SK-N-SH (cell line): ENCODE measurements at regions not wholly inside any gene's neighbourhood (a gene's known extent, or its start where the extent isn't known, plus 50 kb on each side); places are given as distances from the start of the nearest gene placed in this dataset.
A peak's percentile ranks its signal among the peaks of the same experiment; 100 is the strongest.

Source experiments
- CTCF ChIA-PET: fragments of 300-600, 350-600 bp; formaldehyde crosslinking; extraction: SDS; loops from one replicate; lab custom pipeline; 2021; lab: Yijun Ruan, JAX
- POLR2A ChIA-PET: fragments of 350-600 bp; sonication (Branson Sonifier 250); formaldehyde crosslinking; extraction: SDS; loops from one replicate; lab custom pipeline; 2020; ENCODE audit warnings: antibody characterized with exemption, inconsistent platforms; lab: Yijun Ruan, JAX
- DNase-seq: peaks from one replicate; pipeline ENCODE4 v3.0.0; 2012
- H2AFZ ChIP-seq: fragments of 200-600 bp; sonication (generic); 2 replicates; pipeline ENCODE4 v1.8.1; 2016; ENCODE audit warnings: antibody characterized with exemption, mild to moderate bottlenecking, low read depth
- H3F3A ChIP-seq: fragments of 200-600 bp; sonication (generic); replicated peaks from 2 replicates; pipeline ENCODE3; 2016; ENCODE audit warnings: antibody characterized with exemption, mild to moderate bottlenecking; ENCODE audit not compliant: insufficient read depth
- H3K27ac ChIP-seq, 2 experiments: fragments of 200-500 bp in 1 of 2; fragments of 200-600 bp in 1 of 2; sonication (Bioruptor generic) in 1 of 2; sonication (generic), shearing (Covaris generic) in 1 of 2; 2 replicates each; pipeline versions ENCODE4 v1.5.1 to v1.6.1; 2014 to 2016; ENCODE audit warnings: low read depth in 2 of 2, inconsistent platforms in 1 of 2, low read length in 1 of 2, mild to moderate bottlenecking in 1 of 2, mixed read lengths in 1 of 2
- H3K27me3 ChIP-seq: fragments of 200-600 bp; sonication (generic), shearing (Covaris generic); 2 replicates; pipeline ENCODE4 v1.6.1; 2016; ENCODE audit warnings: mixed run types; ENCODE audit not compliant: insufficient read depth
- H3K36me3 ChIP-seq, 2 experiments: fragments of 200-500 bp in 1 of 2; fragments of 200-600 bp in 1 of 2; sonication (Bioruptor generic) in 1 of 2; sonication (generic) in 1 of 2; replicated peaks in 1 of 2; 2 replicates each; pipeline versions ENCODE3 to v1.5.1; 2014 to 2016; ENCODE audit warnings: low read length in 1 of 2, mild to moderate bottlenecking in 1 of 2; ENCODE audit not compliant: insufficient read depth in 2 of 2, control insufficient read depth in 1 of 2
- H3K4me1 ChIP-seq, 2 experiments: fragments of 200-500 bp in 1 of 2; fragments of 200-600 bp in 1 of 2; sonication (Bioruptor generic) in 1 of 2; sonication (generic), shearing (Covaris generic) in 1 of 2; 2 replicates each; pipeline versions ENCODE4 v1.5.1 to v1.6.1; 2014 to 2016; ENCODE audit warnings: low read depth in 1 of 2, low read length in 1 of 2, mixed run types in 1 of 2; ENCODE audit not compliant: insufficient read depth in 2 of 2, control insufficient read depth in 1 of 2
- H3K4me2 ChIP-seq: fragments of 200-600 bp; sonication (generic), shearing (Covaris generic); 2 replicates; pipeline ENCODE4 v1.6.1; 2017; ENCODE audit warnings: mixed run types
- H3K4me3 ChIP-seq, 2 experiments: fragments of 200-500 bp in 1 of 2; fragments of 200-600 bp in 1 of 2; sonication (Bioruptor generic) in 1 of 2; sonication (generic), shearing (Covaris generic) in 1 of 2; 2 replicates each; pipeline versions ENCODE4 v1.5.1 to v1.8.1; 2014 to 2016; ENCODE audit warnings: low read depth in 2 of 2, inconsistent platforms in 1 of 2, low read length in 1 of 2, mild to moderate bottlenecking in 1 of 2, mixed read lengths in 1 of 2, moderate library complexity in 1 of 2
- H3K79me2 ChIP-seq: fragments of 200-600 bp; sonication (generic); 2 replicates; pipeline ENCODE4 v1.8.1; 2017; ENCODE audit warnings: mild to moderate bottlenecking; ENCODE audit not compliant: insufficient read depth
- H3K9ac ChIP-seq: fragments of 200-600 bp; sonication (generic); 2 replicates; pipeline ENCODE4 v1.6.1; 2017; ENCODE audit warnings: mixed run types
- H3K9me2 ChIP-seq: fragments of 200-600 bp; sonication (generic); 2 replicates; pipeline ENCODE4 v1.6.1; 2017; ENCODE audit warnings: mixed run types
- H3K9me3 ChIP-seq: fragments of 200-600 bp; sonication (generic); 2 replicates; pipeline ENCODE4 v1.6.1; 2017; ENCODE audit warnings: mixed run types, mild to moderate bottlenecking, moderate library complexity
- H4K20me1 ChIP-seq: fragments of 200-600 bp; sonication (generic); 2 replicates; pipeline ENCODE4 v1.6.1; 2017; ENCODE audit warnings: mild to moderate bottlenecking, mixed run types; ENCODE audit not compliant: insufficient read depth
- ELF1 ChIP-seq: IDR thresholded peaks from 2 replicates; pipeline ENCODE4 v1.4.0; 2012
- EZH2phosphoT487 ChIP-seq: fragments of 200-600 bp; sonication (generic); IDR thresholded peaks from 2 replicates; pipeline ENCODE4 v1.6.1; 2017; ENCODE audit warnings: low read depth, mixed run types, mild to moderate bottlenecking, antibody characterized with exemption, moderate library complexity, borderline replicate concordance
- FOXJ3 ChIP-seq: sonication (generic); formaldehyde crosslinking; IDR thresholded peaks from 2 replicates; pipeline ENCODE4 v1.5.1; 2020; ENCODE audit warnings: mild to moderate bottlenecking, missing genetic modification reagents
- GABPA ChIP-seq: IDR thresholded peaks from 2 replicates; pipeline ENCODE4 v1.4.0; 2012; ENCODE audit warnings: low read depth, mild to moderate bottlenecking
- GATA2 ChIP-seq: sonication (generic); formaldehyde crosslinking; IDR thresholded peaks from 2 replicates; pipeline ENCODE4 v1.5.0; 2020; ENCODE audit warnings: mild to moderate bottlenecking, missing genetic modification reagents
- MAX ChIP-seq: IDR thresholded peaks from 2 replicates; pipeline ENCODE4 v1.4.0; 2012; ENCODE audit warnings: low read depth
- PBX3 ChIP-seq: IDR thresholded peaks from 2 replicates; pipeline ENCODE4; 2012
- RCOR1 ChIP-seq: fragments of 150-350 bp; IDR thresholded peaks from 2 replicates; pipeline ENCODE4 v1.6.1; 2017; ENCODE audit warnings: antibody characterized with exemption, low read length
- REST ChIP-seq: IDR thresholded peaks from 2 replicates; pipeline ENCODE4 v1.6.1; 2012; ENCODE audit warnings: mild to moderate bottlenecking, low read depth, low read length, moderate library complexity
- RXRA ChIP-seq: IDR thresholded peaks from 2 replicates; pipeline ENCODE4 v1.4.0; 2012; ENCODE audit warnings: low read depth, mild to moderate bottlenecking, borderline replicate concordance
- SMC3 ChIP-seq: IDR thresholded peaks from 2 replicates; pipeline ENCODE4 v1.6.1; 2012; ENCODE audit warnings: low read depth, low read length, improper control_type of control experiment
- TAF1 ChIP-seq: IDR thresholded peaks from 2 replicates; pipeline ENCODE4 v1.6.1; 2012; ENCODE audit warnings: low read depth, mild to moderate bottlenecking, low read length, moderate library complexity, borderline replicate concordance
- WGBS: methylation state at CpG from one replicate; pipeline ENCODE4 v1.1.6; 2017; ENCODE audit warnings: low lambda C conversion rate; 5-methylcytosine and 5-hydroxymethylcytosine counted together
- TF ChIP-seq, protein P1 (sequence below): IDR thresholded peaks from 2 replicates; pipeline ENCODE4 v1.4.0; 2012; ENCODE audit warnings: low read depth, borderline replicate concordance
- TF ChIP-seq, protein P2 (sequence below): fragments of 200-600 bp; sonication (generic); IDR thresholded peaks from 2 replicates; pipeline ENCODE4 v1.6.1; 2017; ENCODE audit warnings: antibody characterized with exemption, mild to moderate bottlenecking, moderate library complexity

GRCh38 chr6:21469213-21469612 is 124.3 kb upstream of the SOX4 start:
- no peak overlapping the region for H3K4me3 ChIP-seq
- no peak overlapping the region for H3K4me2 ChIP-seq
- no peaks in the 10 kb centered on the region for H3K9me3 ChIP-seq
- no peak overlapping the region for H3K9ac ChIP-seq
- H4K20me1 ChIP-seq: no peaks in the 10 kb centered on the region
- CTCF ChIA-PET: interaction anchor here (1.1 kb wide), 1 partner anchor 9 kb away, joined by 3 read pairs; no protein-coding TSS in a partner anchor
- H2AFZ ChIP-seq: no peak overlapping the region
- H3K79me2 ChIP-seq: no peaks in the 10 kb centered on the region
- WGBS: 86% methylated on average over 3 of the region's 3 CpGs
- no peaks in the 10 kb centered on the region for H3K9me2 ChIP-seq
- no peaks in the 10 kb centered on the region for H3K36me3 ChIP-seq
- peak overlapping the region in 1 of 2 experiments; percentile 72; a peak in 2 of 4 replicates for H3K27ac ChIP-seq
- H3K27me3 ChIP-seq: no peaks in the 10 kb centered on the region
- no peaks in the 10 kb centered on the region for H3F3A ChIP-seq
- POLR2A ChIA-PET: interaction anchor here (1.2 kb wide), 1 partner anchor 119 kb away, joined by 5 read pairs; no protein-coding TSS in a partner anchor
- no peak for TF ChIP-seq EZH2phosphoT487
- no peak for TF ChIP-seq RXRA
- TF ChIP-seq REST: no peak
- no peak for TF ChIP-seq TAF1
- no peak for TF ChIP-seq MAX
- no peak for TF ChIP-seq FOXJ3
- TF ChIP-seq RCOR1: no peak
- no peak for TF ChIP-seq GABPA
- no peak for TF ChIP-seq GATA2 (CRISPR knock-in tag)
- TF ChIP-seq, protein P1, sequence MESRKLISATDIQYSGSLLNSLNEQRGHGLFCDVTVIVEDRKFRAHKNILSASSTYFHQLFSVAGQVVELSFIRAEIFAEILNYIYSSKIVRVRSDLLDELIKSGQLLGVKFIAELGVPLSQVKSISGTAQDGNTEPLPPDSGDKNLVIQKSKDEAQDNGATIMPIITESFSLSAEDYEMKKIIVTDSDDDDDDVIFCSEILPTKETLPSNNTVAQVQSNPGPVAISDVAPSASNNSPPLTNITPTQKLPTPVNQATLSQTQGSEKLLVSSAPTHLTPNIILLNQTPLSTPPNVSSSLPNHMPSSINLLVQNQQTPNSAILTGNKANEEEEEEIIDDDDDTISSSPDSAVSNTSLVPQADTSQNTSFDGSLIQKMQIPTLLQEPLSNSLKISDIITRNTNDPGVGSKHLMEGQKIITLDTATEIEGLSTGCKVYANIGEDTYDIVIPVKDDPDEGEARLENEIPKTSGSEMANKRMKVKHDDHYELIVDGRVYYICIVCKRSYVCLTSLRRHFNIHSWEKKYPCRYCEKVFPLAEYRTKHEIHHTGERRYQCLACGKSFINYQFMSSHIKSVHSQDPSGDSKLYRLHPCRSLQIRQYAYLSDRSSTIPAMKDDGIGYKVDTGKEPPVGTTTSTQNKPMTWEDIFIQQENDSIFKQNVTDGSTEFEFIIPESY: no peak
- TF ChIP-seq ELF1: no peak
- no peak for TF ChIP-seq PBX3
- TF ChIP-seq SMC3: no peak
- TF ChIP-seq, protein P2, sequence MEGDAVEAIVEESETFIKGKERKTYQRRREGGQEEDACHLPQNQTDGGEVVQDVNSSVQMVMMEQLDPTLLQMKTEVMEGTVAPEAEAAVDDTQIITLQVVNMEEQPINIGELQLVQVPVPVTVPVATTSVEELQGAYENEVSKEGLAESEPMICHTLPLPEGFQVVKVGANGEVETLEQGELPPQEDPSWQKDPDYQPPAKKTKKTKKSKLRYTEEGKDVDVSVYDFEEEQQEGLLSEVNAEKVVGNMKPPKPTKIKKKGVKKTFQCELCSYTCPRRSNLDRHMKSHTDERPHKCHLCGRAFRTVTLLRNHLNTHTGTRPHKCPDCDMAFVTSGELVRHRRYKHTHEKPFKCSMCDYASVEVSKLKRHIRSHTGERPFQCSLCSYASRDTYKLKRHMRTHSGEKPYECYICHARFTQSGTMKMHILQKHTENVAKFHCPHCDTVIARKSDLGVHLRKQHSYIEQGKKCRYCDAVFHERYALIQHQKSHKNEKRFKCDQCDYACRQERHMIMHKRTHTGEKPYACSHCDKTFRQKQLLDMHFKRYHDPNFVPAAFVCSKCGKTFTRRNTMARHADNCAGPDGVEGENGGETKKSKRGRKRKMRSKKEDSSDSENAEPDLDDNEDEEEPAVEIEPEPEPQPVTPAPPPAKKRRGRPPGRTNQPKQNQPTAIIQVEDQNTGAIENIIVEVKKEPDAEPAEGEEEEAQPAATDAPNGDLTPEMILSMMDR: no peak
- TF ChIP-seq, all 33 proteins: peak for 0
- H3K4me1 ChIP-seq: peaks cover 0 to 3% of the 10 kb centered on the region in 2 experiments; a peak in 2 of 4 replicates
- DNase-seq: no peak
